AG04450 (cell line): ENCODE measurements at regions not wholly inside any gene's neighbourhood (a gene's known extent, or its start where the extent isn't known, plus 50 kb on each side); places are given as distances from the start of the nearest gene placed in this dataset.

Experiments used
- CTCF ChIA-PET: fragments of 300-600, 350-600 bp; formaldehyde crosslinking; extraction: SDS; loops from one replicate; lab custom pipeline; 2022; ENCODE audit warnings: antibody characterized with exemption, inconsistent platforms; lab: Charles Lee
- POLR2A ChIA-PET: fragments of 350-600 bp; formaldehyde crosslinking; extraction: SDS; loops from one replicate; lab custom pipeline; 2021; ENCODE audit warnings: antibody characterized with exemption, inconsistent platforms; lab: Yijun Ruan, JAX
- DNase-seq: peaks from one replicate; pipeline ENCODE4 v3.0.0-alpha.2; 2011; ENCODE audit warnings: low read depth, low spot score
- H3K27ac ChIP-seq: one replicate; pipeline ENCODE4 v1.5.1; 2012; ENCODE audit warnings: low read depth, low read length, control low read depth
- H3K27me3 ChIP-seq: one replicate; pipeline ENCODE4 v1.6.0; 2012; ENCODE audit warnings: low read length; ENCODE audit not compliant: control insufficient read depth, insufficient read depth
- H3K4me3 ChIP-seq: 2 replicates; pipeline ENCODE4 v1.5.1; 2011; ENCODE audit warnings: mild to moderate bottlenecking, low read depth, low read length, control low read depth
- H3K9me3 ChIP-seq: 2 replicates; pipeline ENCODE4 v1.5.1; 2012; ENCODE audit warnings: low read length; ENCODE audit not compliant: control insufficient read depth, insufficient read depth
- TF ChIP-seq, protein P1 (sequence below): IDR thresholded peaks from 2 replicates; pipeline ENCODE4 v1.5.1; 2011; ENCODE audit warnings: low read depth, low read length, control low read depth, inconsistent platforms

DNA sequence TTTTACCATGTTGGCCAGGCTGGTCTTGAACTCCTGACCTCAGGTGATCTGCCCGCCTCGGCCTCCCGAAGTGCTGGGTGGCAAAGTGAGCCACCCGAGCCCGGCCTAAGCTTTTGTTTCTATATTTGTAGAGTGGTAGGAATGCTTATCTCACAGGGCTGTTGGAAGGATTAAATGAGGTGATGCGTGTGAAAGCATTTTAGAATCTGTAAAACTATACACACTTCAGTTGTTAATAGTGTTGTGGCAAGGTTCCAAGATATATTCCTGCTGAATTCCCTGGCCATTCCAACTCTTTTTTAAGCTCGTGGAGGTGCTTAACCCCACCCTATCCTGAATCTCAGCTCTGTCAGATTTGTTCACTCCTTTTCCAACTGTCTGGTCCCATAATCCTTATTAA is 89.9 kb upstream of the AKIRIN2 start:
- Histone ChIP-seq H3K27me3 (no peaks in the 10 kb centered on the region), H3K4me3 (no peak overlapping the region), H3K9me3 (no peaks in the 10 kb centered on the region), H3K27ac (no peak overlapping the region)
- no peak for DNase-seq
- TF ChIP-seq, protein P1, sequence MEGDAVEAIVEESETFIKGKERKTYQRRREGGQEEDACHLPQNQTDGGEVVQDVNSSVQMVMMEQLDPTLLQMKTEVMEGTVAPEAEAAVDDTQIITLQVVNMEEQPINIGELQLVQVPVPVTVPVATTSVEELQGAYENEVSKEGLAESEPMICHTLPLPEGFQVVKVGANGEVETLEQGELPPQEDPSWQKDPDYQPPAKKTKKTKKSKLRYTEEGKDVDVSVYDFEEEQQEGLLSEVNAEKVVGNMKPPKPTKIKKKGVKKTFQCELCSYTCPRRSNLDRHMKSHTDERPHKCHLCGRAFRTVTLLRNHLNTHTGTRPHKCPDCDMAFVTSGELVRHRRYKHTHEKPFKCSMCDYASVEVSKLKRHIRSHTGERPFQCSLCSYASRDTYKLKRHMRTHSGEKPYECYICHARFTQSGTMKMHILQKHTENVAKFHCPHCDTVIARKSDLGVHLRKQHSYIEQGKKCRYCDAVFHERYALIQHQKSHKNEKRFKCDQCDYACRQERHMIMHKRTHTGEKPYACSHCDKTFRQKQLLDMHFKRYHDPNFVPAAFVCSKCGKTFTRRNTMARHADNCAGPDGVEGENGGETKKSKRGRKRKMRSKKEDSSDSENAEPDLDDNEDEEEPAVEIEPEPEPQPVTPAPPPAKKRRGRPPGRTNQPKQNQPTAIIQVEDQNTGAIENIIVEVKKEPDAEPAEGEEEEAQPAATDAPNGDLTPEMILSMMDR: no peak
- POLR2A ChIA-PET: no interaction called here
- CTCF ChIA-PET: no interaction called here

DNA sequence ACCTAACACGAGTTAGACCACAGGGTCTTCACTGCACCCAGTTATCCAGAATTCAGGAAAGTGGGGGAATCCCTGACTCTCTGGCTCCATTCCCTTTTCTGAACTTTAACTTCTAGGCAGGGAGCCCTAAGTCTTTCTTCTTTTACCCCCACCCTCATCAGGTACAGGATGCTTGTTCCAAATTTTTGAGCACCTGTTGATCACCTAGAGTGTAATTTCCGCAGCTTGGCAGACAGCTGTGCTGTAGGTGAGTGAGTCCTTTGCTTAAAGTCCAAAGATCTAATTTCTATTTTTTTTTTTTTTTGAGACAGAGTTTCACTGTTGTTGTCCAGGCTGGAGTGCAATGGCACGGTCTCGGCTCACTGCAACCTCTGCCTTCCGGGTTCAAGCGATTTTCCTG is 89.5 kb upstream of the AKIRIN2 start:
- CTCF ChIA-PET: interaction anchor here (0.9 kb wide), 1 partner anchor 105 kb away, joined by 3 read pairs; no protein-coding TSS in a partner anchor
- TF ChIP-seq, protein P1: no peak
- Histone ChIP-seq H3K9me3 (no peaks in the 10 kb centered on the region), H3K4me3 (no peak overlapping the region), H3K27me3 (no peaks in the 10 kb centered on the region), H3K27ac (no peak overlapping the region)
- POLR2A ChIA-PET: no interaction called here
- no peak for DNase-seq

DNA sequence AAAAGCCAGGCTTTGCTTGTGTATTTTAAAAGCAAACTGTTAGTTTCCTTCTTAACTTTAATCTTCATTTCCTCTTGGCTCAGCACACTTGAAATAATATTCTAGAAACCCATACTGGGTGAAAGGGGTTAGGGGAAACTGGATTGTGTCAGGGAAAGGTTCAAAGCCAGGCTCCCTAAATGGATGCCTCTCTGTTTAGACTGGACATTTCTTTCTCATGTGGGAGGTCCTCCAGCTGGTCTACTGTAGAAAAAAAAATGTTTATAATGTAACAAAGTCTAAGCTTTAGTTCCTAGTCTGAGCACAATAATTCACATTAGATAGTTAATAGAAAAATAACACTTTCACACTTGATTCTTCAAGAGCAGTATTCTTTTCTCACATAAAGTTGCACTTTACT is 89.0 kb upstream of the AKIRIN2 start:
- POLR2A ChIA-PET: interaction anchor here (1.4 kb wide), 1 partner anchor 89 kb away, joined by 5 read pairs; the partner anchor contains the start of gene AKIRIN2
- no peaks in the 10 kb centered on the region for H3K9me3 ChIP-seq
- no peak for DNase-seq
- TF ChIP-seq, protein P1: no peak
- H3K27me3 ChIP-seq: no peaks in the 10 kb centered on the region
- H3K4me3 ChIP-seq: no peak overlapping the region
- no peak overlapping the region for H3K27ac ChIP-seq
- CTCF ChIA-PET: interaction anchor here (0.9 kb wide), 1 partner anchor 104 kb away, joined by 3 read pairs; no protein-coding TSS in a partner anchor

DNA sequence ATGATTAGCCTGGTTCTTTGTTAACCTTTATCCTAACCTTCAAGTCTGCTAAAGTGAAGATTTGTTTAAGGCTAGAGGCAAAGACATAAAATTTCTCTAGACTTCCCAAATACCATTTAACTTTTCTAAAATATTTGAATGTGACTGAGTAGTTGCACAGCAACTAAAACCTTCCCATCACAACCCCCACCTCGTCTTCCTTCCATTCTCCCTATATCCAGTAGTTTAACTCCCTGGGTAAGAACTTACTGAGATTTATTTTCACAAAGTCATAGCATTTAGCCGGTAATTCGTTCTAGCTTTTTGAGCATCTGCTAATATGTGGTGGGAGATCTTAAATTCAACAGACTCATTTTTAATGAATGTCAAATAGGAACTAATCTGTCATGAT is 87.9 kb upstream of the AKIRIN2 start:
- DNase-seq: no peak
- H3K27me3 ChIP-seq: no peaks in the 10 kb centered on the region
- POLR2A ChIA-PET: interaction anchor here (1.4 to 1.6 kb wide), 2 partner anchors 17 to 87 kb away, joined by 3 to 5 read pairs; partner anchors contain the start of gene AKIRIN2
- TF ChIP-seq, protein P1: no peak
- H3K4me3 ChIP-seq: no peak overlapping the region
- CTCF ChIA-PET: interaction anchor here (0.5 to 1.1 kb wide), 4 partner anchors 12 to 396 kb away, joined by 3 to 5 read pairs (median 3); no protein-coding TSS in a partner anchor
- no peak overlapping the region for H3K27ac ChIP-seq
- no peaks in the 10 kb centered on the region for H3K9me3 ChIP-seq

DNA sequence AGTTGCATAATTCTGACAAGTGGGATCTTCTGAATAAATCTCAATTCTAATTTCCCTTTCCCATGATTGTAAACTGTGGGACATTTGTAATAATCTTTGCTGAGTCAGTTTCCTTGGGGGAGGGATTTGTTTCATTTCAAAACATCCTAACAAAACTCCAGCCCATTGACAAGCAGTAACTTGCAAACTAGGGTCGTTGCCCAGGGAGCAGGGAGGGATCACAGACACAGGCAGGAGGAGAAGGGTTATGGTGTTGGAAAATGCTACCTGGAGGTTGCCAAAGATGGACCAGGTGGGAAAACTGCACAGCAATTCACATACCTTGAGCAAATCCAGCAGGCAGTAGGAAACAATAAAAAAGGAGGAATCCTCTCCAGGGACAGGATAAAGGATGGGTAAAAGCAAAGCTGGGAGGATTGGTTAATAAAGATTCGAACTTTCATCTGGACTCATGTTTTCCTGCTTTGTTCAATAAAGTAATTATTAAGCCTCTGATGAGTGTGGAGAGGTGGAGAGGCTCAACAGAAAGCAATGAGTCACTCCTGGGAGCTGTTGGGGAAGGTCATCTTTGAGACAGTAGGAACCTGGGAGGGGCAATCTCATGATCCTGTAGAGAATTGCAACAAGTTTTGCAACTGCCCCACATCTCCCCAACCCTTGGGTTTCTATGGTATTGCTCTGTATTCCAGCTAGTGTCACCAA is 87.3 kb upstream of the AKIRIN2 start:
- ChIA-PET POLR2A (interaction anchor here (1.4 to 1.6 kb wide), 2 partner anchors 17 to 87 kb away, joined by 3 to 5 read pairs; partner anchors contain the start of gene AKIRIN2), CTCF (interaction anchor here (0.5 to 1.1 kb wide), 4 partner anchors 13 to 395 kb away, joined by 3 to 5 read pairs (median 3); no protein-coding TSS in a partner anchor)
- TF ChIP-seq, protein P1: no peak
- no peak for DNase-seq
- Histone ChIP-seq H3K9me3 (no peaks in the 10 kb centered on the region), H3K27me3 (peaks cover 2% of the 10 kb centered on the region), H3K27ac (no peak overlapping the region), H3K4me3 (no peak overlapping the region)
